ENCODE measurements at regions not wholly inside any gene's neighbourhood (a gene's known extent, or its start where the extent isn't known, plus 50 kb on each side); places are given as distances from the start of the nearest gene placed in this dataset.

DNA sequence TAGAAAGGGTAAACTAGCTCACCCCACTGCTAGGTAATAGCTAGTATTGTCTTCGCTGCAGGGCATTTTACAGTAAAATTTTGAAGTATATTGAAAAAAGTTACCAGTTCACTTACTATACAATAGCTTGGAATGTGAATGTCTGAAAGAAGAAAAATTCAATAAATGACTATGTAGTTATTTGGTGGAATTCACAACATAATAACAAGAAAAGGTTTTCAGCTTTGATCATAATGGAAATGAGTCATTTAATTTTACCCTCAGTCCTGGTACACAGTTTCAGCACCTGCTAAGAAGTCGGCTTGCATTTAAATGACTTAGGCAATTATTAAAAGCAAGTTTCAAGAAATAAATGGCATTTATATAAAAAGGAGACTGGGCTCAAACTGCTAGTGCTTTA lies 90.4 kb downstream of the NUP35 start:
- no peak for DNase-seq

DNA sequence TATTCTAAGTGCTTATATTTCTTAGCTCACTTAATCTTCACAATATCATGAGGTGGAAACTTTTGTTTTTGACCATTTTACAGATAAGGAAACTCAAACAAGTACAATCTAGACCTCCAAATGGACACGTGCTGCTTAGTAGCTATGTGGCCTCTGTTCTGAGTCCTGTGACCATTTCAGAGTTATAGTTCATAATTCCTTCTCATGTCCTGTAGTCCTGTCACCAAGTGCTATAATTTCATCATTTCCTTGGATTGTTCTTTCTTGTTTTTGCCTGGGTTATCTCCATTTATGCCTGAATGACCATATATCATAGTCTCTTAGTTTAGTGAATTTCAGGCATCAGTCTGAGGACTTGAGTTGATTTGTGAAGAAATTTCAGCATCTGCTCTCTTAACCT lies 91.7 kb downstream of the NUP35 start:
- no peak for DNase-seq

DNA sequence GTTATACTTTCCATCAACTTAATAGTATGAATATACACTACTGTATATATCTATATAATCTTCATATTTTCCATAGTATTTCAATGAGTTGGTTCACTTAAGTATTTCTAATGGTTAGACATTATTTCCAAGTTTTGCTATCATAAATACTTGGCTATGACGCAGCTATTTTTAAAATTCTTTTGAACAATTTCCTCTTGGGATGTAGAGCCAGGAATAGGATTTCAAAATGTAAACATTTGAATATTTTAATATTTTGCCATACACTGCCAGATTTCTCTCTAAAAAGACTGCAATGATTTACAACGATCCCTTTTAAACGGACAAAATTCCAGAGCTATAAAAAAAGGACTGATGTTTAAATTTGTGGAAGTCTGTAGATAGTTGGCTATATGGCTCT lies 95.6 kb downstream of the NUP35 start:
- DNase-seq, result no peak

GRCh38 chr2:183222751-183223150 lies 98.5 kb downstream of the NUP35 start:
- DNase-seq, result no peak

DNA sequence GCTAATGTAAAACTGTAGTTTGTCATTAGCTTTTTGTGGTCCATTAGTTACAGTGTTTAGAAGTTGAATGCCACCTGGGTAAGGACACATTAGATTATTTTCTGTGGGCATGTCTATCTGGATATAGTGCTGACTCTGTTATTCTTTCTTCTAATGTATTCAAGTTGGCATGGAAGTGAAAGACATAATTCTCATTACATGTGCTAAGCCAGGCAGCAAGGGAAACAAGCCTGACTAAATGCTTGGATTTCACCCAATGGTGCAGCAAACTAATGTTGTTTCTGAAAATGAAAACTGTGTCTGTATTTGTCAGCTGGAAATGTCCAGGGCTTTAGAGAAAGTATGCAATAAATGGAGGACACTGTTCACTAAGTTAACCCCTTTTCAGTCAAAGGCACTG lies 100.7 kb downstream of the NUP35 start:
- DNase-seq, result no peak

DNA sequence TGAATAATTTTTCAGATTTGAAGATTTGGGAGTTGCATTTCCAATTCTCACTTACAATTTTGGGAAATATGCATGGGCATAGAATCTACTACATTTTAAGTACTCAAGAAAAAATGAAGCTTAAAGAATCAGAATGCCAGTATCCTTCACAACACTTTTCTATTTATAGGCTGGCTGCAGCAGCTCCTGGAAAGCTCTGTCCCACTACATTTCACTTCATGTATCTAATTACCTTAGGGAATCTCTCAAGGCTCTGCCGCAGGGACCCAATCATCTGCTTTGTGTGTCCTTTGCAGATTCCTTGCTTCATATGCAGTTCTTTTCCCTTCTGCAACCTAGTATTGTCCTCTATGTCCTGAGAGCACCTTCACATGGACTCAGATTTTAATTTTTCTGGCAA lies 102.9 kb downstream of the NUP35 start:
- DNase-seq, result no peak

- no peak for DNase-seq
Observed at GRCh38 chr2:183229386-183229785, 105.1 kb downstream of the NUP35 start.

- DNase-seq, result no peak
Observed at GRCh38 chr2:183232161-183232865, 108.1 kb downstream of the NUP35 start.

DNA sequence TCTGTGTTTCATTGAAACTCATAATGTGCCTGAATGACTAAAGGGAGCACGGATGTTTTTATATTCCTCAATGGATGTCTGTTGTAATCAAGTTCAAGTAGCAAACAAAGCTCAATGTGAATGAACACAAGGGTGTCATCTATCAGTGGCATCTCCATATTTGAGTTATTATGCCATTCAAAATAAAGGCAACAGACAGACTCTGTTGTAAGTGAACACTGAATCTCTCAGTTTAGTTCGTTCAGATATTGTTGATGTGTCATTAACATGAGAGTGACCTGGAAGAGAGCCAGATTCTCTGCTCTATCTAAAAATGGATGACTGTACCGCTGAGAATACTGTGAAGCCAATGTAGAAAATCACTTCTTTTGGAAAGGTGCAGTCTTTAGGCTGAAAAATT lies 118.7 kb downstream of the NUP35 start:
- DNase-seq, result no peak

- DNase-seq, result no peak
Observed at GRCh38 chr2:183243758-183244157, 119.5 kb downstream of the NUP35 start.

DNA sequence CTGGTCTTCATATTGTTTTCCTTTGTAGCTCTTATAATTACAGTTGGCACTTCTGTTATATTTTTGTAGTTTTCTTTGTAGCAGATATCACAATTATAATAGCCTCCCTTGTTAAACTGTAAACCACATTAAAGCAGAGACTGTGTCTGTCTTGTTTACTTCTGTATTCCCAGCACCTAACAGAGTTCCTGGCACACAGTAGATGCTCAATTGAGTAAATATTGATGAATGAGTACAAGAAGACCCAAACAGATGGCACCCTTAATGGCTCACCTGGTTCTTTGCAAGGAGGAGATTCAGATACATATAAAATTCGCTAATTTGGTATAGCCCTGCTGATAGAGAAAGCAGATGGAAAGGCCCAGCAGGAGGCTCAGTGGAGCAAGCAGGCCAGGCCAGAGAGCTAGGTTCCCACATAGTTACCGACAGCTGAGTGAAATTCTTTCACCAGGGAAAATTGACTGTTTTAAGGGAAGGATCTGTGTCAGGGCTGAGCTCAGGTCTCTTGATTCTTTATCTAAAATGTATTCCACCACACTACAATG lies 120.1 kb downstream of the NUP35 start:
- no peak for DNase-seq

DNA sequence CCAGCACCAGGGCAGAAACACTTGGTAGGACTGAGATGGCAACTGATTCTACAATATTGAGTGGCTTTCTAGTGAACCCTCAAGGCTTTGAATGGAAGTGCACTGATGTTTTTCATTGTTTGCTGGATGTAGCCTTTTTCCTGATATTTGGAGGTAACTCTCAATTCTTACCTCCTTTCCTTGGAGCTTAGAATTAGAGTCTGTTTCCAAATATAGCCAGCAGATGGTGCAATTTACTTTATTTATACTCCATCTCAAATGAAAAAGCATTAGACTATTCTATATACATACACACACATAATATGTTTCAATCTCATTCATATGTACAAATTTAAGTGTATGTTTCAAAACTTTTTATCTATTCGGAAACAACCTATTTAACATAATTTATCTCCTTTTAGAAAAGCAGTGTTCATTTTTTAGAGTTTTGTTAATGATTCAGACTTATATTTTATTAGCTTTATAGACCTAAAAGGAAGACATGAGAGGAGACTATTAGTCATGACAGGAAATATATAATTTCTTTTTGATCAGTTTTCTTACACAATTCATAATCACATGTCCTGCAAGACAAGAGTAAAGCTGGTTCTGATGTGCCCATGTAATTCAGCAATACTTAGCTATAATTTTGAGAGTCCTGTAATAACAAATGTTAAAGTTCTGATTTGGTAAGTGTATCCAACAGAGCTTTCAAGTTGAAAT lies 124.8 kb downstream of the NUP35 start:
- no peak for DNase-seq

DNA sequence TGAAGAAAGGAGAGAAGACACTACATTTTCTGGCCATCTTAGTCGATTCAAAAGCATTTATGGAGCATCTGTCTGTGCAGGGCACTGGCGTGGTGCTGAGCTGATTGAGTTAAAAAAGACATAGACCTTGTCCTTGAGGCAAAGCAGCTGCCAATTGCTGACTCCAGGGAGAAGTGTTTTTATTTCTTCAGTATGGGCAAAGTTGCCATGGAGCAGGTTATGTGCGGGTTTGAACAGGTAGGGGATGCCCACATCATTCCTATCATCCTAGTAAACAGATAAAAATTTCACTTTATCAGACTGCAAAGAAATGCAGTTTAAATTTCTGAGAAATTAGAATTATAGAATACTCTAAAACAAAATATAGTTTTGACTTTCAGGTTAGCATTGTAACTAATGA lies 125.8 kb downstream of the NUP35 start:
- no peak for DNase-seq

GRCh38 chr2:183250472-183250871 lies 126.2 kb downstream of the NUP35 start:
- DNase-seq, result no peak

GRCh38 chr2:183253441-183254130 lies 129.3 kb downstream of the NUP35 start:
- DNase-seq, result no peak

DNA sequence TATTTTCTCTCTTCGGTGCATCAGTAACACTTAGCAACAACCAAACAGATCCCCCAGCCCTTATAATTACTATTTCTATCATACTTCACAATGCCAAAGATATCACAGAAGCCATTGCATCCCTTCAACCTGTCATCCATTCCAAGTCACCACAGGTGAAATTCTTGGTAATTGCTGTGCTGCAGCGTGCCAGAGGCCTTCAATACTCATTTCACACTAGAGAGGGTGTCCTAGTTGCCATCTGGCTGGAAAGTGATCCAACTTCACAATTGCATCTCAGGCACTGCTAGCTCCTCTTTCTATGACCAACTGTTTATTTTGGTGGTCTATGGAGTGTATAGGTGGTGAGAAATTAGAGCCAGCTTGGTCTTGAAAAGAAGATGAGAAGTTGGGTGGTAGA lies 131.2 kb downstream of the NUP35 start:
- no peak for DNase-seq

DNA sequence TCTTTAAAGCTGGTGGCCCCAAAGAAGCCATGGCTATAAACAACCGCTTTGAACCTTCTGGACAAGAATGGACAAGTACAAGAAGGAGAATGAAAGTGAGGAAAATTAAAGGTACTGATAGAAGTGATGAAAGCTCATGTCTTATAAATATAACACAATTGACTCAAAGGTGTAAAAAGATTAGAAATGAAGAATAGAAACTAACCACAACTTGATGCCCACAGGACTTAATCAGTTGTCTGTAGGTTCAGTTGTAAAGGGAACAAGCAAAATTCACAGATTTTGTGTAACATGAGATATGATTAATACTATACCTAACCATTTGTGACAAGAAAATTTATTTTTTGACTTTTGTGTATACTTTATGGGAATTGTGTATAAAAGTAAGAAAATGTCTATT lies 135.7 kb downstream of the NUP35 start:
- DNase-seq, result no peak

- DNase-seq, result no peak
Observed at GRCh38 chr2:183260527-183260926, 136.3 kb downstream of the NUP35 start.

- no peak for DNase-seq
Observed at GRCh38 chr2:183264890-183265535, 140.8 kb downstream of the NUP35 start.

- no peak for DNase-seq
Observed at GRCh38 chr2:183267148-183267827, 143.0 kb downstream of the NUP35 start.

- no peak for DNase-seq
Observed at GRCh38 chr2:183269956-183270355, 145.7 kb downstream of the NUP35 start.

DNA sequence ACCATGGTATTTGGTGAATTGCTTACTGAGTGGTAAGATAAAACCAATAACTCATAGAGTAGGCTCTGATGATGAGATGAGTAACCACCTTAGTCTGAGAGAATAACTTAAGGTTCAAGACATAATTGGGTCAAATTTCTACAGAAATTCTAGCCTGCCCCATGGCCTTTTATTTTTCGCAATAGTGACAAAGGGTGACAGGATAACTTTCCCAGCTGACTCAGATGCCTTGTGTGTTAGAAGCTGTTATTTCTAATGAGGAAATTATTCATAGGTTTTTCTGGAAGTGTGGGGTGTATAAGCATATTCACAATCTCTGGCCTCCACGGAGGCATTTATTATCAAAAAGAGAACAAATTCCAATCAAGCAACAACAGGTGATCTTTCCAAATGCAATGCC lies 159.0 kb downstream of the NUP35 start:
- DNase-seq, result no peak

Measured in right kidney (tissue), 1 donor.